HEK293 (cell line): ENCODE measurements at regions not wholly inside any gene's neighbourhood (a gene's known extent, or its start where the extent isn't known, plus 50 kb on each side); places are given as distances from the start of the nearest gene placed in this dataset.

ENCODE experiments used
- GLIS1 ChIP-seq: fragments of 450-650 bp; formaldehyde crosslinking; IDR thresholded peaks from 2 replicates; pipeline ENCODE4 v1.5.1; 2016; ENCODE audit warnings: missing biosample characterization, missing genetic modification characterization
- MYNN ChIP-seq: fragments of 450-650 bp; formaldehyde crosslinking; IDR thresholded peaks from 2 replicates; pipeline ENCODE4 v1.5.1; 2016; ENCODE audit warnings: missing biosample characterization, missing genetic modification characterization, borderline replicate concordance
- OVOL3 ChIP-seq: fragments of 450-650 bp; formaldehyde crosslinking; IDR thresholded peaks from 2 replicates; pipeline ENCODE4 v1.5.1; 2016; ENCODE audit warnings: missing biosample characterization, missing genetic modification characterization
- SETDB1 ChIP-seq: IDR thresholded peaks from one replicate; pipeline ENCODE4 v1.6.1; 2017; ENCODE audit warnings: mild to moderate bottlenecking, low read length, moderate library complexity, mixed read lengths; ENCODE audit not compliant: insufficient read length
- SP2 ChIP-seq: fragments of 450-650 bp; formaldehyde crosslinking; IDR thresholded peaks from 2 replicates; pipeline ENCODE4 v1.5.1; 2016; ENCODE audit warnings: missing biosample characterization, missing genetic modification characterization
- ZBTB8A ChIP-seq: fragments of 450-650 bp; formaldehyde crosslinking; IDR thresholded peaks from 2 replicates; pipeline ENCODE4 v1.5.1; 2016; ENCODE audit warnings: missing biosample characterization, missing genetic modification characterization
- ZNF426 ChIP-seq: fragments of 450-650 bp; formaldehyde crosslinking; IDR thresholded peaks from 2 replicates; pipeline ENCODE4 v1.5.1; 2017; ENCODE audit warnings: missing biosample characterization, missing genetic modification characterization, mild to moderate bottlenecking, inconsistent platforms, moderate library complexity
- ZNF433 ChIP-seq: fragments of 450-650 bp; formaldehyde crosslinking; IDR thresholded peaks from 2 replicates; pipeline ENCODE4 v1.5.1; 2016; ENCODE audit warnings: missing biosample characterization, missing genetic modification characterization, low read depth
- ZNF529 ChIP-seq: fragments of 450-650 bp; formaldehyde crosslinking; IDR thresholded peaks from 2 replicates; pipeline ENCODE4 v1.5.1; 2017; ENCODE audit warnings: missing genetic modification characterization, missing biosample characterization; ENCODE audit not compliant: insufficient replicate concordance
- TF ChIP-seq, protein P1 (sequence below): fragments of 450-650 bp; formaldehyde crosslinking; IDR thresholded peaks from 2 replicates; pipeline ENCODE4 v1.5.1; 2016; ENCODE audit warnings: missing biosample characterization, missing genetic modification characterization
- TF ChIP-seq, protein P2 (sequence below): fragments of 450-650 bp; formaldehyde crosslinking; IDR thresholded peaks from 2 replicates; pipeline ENCODE4 v1.5.1; 2016; ENCODE audit warnings: missing biosample characterization, missing genetic modification characterization
- TF ChIP-seq, protein P3 (sequence below): fragments of 450-650 bp; formaldehyde crosslinking; IDR thresholded peaks from 2 replicates; pipeline ENCODE4 v1.5.1; 2016; ENCODE audit warnings: missing biosample characterization, missing genetic modification characterization

DNA sequence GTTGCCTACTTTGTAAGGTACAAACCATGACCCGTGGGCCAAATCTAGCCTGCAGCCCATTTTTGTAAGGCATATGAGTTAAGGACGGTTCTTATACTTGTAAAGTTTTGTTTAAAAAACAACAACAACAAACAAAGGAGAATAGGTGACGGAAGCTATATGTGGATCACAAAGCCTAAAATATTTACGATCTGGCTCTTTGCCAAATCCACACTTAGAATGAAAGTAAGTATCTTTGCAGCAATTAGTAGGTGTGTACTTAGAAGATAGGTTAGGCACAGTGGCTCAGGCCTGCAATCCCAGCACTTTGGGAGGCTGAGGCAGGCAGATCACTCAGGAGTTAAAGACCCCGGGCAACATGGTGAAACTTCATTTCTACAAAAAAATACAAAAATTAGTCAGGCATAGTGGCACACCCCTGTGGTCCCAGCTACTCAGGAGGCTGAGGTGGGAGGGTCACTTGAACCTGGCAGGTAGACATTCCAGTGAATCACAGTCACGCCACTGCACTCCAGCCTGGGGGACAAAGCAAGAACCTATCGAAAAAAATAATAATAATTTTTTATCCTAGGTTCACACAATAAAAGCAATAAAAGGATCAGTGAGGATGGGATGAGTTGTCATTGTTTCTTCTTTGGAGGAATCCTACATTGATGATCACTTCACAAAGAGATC is 57.8 kb upstream of the CTAGE1 start:
- TF ChIP-seq, protein P1, sequence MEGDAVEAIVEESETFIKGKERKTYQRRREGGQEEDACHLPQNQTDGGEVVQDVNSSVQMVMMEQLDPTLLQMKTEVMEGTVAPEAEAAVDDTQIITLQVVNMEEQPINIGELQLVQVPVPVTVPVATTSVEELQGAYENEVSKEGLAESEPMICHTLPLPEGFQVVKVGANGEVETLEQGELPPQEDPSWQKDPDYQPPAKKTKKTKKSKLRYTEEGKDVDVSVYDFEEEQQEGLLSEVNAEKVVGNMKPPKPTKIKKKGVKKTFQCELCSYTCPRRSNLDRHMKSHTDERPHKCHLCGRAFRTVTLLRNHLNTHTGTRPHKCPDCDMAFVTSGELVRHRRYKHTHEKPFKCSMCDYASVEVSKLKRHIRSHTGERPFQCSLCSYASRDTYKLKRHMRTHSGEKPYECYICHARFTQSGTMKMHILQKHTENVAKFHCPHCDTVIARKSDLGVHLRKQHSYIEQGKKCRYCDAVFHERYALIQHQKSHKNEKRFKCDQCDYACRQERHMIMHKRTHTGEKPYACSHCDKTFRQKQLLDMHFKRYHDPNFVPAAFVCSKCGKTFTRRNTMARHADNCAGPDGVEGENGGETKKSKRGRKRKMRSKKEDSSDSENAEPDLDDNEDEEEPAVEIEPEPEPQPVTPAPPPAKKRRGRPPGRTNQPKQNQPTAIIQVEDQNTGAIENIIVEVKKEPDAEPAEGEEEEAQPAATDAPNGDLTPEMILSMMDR (tag by site-specific recombination), result no peak
- TF ChIP-seq GLIS1 (no peak), SP2 (no peak), OVOL3 (tag by site-specific recombination) (no peak), ZNF433 (tag by site-specific recombination) (no peak), ZNF426 (tag by site-specific recombination) (no peak), SETDB1 (no peak), MYNN (tag by site-specific recombination) (no peak), ZBTB8A (tag by site-specific recombination) (no peak), ZNF529 (no peak)
- TF ChIP-seq, protein P2, sequence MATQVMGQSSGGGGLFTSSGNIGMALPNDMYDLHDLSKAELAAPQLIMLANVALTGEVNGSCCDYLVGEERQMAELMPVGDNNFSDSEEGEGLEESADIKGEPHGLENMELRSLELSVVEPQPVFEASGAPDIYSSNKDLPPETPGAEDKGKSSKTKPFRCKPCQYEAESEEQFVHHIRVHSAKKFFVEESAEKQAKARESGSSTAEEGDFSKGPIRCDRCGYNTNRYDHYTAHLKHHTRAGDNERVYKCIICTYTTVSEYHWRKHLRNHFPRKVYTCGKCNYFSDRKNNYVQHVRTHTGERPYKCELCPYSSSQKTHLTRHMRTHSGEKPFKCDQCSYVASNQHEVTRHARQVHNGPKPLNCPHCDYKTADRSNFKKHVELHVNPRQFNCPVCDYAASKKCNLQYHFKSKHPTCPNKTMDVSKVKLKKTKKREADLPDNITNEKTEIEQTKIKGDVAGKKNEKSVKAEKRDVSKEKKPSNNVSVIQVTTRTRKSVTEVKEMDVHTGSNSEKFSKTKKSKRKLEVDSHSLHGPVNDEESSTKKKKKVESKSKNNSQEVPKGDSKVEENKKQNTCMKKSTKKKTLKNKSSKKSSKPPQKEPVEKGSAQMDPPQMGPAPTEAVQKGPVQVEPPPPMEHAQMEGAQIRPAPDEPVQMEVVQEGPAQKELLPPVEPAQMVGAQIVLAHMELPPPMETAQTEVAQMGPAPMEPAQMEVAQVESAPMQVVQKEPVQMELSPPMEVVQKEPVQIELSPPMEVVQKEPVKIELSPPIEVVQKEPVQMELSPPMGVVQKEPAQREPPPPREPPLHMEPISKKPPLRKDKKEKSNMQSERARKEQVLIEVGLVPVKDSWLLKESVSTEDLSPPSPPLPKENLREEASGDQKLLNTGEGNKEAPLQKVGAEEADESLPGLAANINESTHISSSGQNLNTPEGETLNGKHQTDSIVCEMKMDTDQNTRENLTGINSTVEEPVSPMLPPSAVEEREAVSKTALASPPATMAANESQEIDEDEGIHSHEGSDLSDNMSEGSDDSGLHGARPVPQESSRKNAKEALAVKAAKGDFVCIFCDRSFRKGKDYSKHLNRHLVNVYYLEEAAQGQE (tag by site-specific recombination), result no peak
- TF ChIP-seq, protein P3, sequence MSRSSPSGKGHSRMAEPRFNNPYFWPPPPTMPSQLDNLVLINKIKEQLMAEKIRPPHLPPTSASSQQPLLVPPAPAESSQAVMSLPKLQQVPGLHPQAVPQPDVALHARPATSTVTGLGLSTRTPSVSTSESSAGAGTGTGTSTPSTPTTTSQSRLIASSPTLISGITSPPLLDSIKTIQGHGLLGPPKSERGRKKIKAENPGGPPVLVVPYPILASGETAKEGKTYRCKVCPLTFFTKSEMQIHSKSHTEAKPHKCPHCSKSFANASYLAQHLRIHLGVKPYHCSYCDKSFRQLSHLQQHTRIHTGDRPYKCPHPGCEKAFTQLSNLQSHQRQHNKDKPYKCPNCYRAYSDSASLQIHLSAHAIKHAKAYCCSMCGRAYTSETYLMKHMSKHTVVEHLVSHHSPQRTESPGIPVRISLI, result no peak
